Thoracic aorta (tissue), 2 donors: ENCODE measurements at regions not wholly inside any gene's neighbourhood (a gene's known extent, or its start where the extent isn't known, plus 50 kb on each side); places are given as distances from the start of the nearest gene placed in this dataset.

Experiments
- ATAC-seq: fragments of 150-250 bp; one replicate; pipeline ENCODE4 v1.8.0; 2017; ENCODE audit warnings: low read depth; ENCODE audit not compliant: insufficient number of reproducible peaks, low FRiP score
- DNase-seq: peaks from one replicate; pipeline ENCODE4 v3.0.0-alpha.2; 2020; ENCODE audit warnings: low spot score
- H3K27ac ChIP-seq, 2 donors: fragments of 200-600 bp; sonication (generic); 1 replicate in 1 of 2; 2 replicates in 1 of 2; pipeline ENCODE4 v1.5.1; 2016; ENCODE audit warnings: mild to moderate bottlenecking in 2 of 2, moderate library complexity in 2 of 2
- H3K27me3 ChIP-seq: fragments of 200-600 bp; sonication (generic); replicated peaks from 2 replicates; pipeline ENCODE4 v1.6.0; 2016; ENCODE audit warnings: mild to moderate bottlenecking; ENCODE audit not compliant: insufficient read depth
- H3K36me3 ChIP-seq: fragments of 200-600 bp; sonication (generic); one replicate; pipeline ENCODE4 v1.5.1; 2016
- H3K4me1 ChIP-seq, 2 donors: fragments of 200-600 bp; sonication (generic); 1 replicate in 1 of 2; 2 replicates in 1 of 2; pipeline versions ENCODE4 v1.5.1 to v1.6.0; 2016; ENCODE audit warnings: low read depth in 2 of 2, mild to moderate bottlenecking in 1 of 2; ENCODE audit not compliant: control insufficient read depth in 1 of 2
- H3K4me3 ChIP-seq: fragments of 200-600 bp; sonication (generic); 2 replicates; pipeline ENCODE4 v1.5.1; 2016; ENCODE audit warnings: mild to moderate bottlenecking
- H3K9me3 ChIP-seq: fragments of 200-600 bp; sonication (generic); 2 replicates; pipeline ENCODE4 v1.5.1; 2016
- TF ChIP-seq, protein P1 (sequence below): fragments of 200-600 bp; sonication (generic); IDR thresholded peaks from one replicate; pipeline ENCODE4 v1.5.1; 2019; ENCODE audit warnings: antibody characterized with exemption

DNA sequence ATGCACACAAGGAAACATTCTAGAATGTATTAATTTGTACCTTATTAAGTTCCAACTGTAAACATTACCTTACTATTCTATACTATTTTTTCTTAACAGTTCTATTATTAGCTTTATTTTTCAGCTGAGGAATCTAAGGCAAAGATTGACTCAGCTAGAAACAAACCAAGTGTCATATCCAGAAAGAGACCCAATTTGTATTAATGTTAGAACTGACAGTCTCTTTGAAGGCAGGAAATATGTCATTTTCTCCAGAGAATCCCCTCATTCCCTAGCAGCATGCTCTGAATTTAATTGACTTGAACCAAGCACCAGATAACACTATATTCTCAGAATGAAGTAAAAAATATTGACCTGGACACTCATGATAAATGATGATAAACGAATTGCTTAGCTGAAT, 81.4 kb upstream of the PLPPR5 start:
- Histone ChIP-seq H3K27ac (no peak overlapping the region), H3K9me3 (no peaks in the 10 kb centered on the region), H3K4me3 (no peak overlapping the region), H3K4me1 (no peaks in the 10 kb centered on the region), H3K36me3 (no peaks in the 10 kb centered on the region), H3K27me3 (no peaks in the 10 kb centered on the region)
- ATAC-seq (no peak), DNase-seq (no peak)
- TF ChIP-seq, protein P1, sequence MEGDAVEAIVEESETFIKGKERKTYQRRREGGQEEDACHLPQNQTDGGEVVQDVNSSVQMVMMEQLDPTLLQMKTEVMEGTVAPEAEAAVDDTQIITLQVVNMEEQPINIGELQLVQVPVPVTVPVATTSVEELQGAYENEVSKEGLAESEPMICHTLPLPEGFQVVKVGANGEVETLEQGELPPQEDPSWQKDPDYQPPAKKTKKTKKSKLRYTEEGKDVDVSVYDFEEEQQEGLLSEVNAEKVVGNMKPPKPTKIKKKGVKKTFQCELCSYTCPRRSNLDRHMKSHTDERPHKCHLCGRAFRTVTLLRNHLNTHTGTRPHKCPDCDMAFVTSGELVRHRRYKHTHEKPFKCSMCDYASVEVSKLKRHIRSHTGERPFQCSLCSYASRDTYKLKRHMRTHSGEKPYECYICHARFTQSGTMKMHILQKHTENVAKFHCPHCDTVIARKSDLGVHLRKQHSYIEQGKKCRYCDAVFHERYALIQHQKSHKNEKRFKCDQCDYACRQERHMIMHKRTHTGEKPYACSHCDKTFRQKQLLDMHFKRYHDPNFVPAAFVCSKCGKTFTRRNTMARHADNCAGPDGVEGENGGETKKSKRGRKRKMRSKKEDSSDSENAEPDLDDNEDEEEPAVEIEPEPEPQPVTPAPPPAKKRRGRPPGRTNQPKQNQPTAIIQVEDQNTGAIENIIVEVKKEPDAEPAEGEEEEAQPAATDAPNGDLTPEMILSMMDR, result no peak

DNA sequence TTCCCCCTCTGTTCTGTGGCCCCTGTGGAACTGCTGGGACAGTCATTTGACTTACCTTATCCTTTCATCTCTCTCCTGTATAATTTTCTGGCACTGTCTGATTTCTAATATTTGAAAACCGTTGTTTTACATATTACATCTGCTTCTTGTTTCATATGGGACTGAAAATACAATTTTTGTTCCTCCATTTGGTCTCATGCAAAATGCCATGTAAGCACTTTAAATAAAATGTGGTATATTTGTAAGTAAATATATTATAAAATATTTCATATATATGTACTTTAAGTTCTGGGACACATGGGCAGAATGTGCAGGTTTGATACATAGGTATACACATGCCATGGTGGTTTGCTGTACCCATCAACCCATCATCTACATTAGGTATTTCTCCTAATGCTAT, 93.9 kb upstream of the PLPPR5 start:
- no peaks in the 10 kb centered on the region for H3K4me1 ChIP-seq
- H3K9me3 ChIP-seq, result no peaks in the 10 kb centered on the region
- H3K27ac ChIP-seq, result no peak overlapping the region
- DNase-seq (no peak), ATAC-seq (no peak)
- TF ChIP-seq, protein P1, result no peak
- H3K27me3 ChIP-seq, result no peaks in the 10 kb centered on the region
- no peaks in the 10 kb centered on the region for H3K36me3 ChIP-seq
- no peak overlapping the region for H3K4me3 ChIP-seq

GRCh38 chr1:99106274-99106673, 101.6 kb upstream of the PLPPR5 start:
- H3K4me1 ChIP-seq, result no peaks in the 10 kb centered on the region
- no peak overlapping the region for H3K27ac ChIP-seq
- TF ChIP-seq, protein P1, result no peak
- no peaks in the 10 kb centered on the region for H3K36me3 ChIP-seq
- H3K9me3 ChIP-seq, result no peaks in the 10 kb centered on the region
- H3K27me3 ChIP-seq, result no peaks in the 10 kb centered on the region
- ATAC-seq (no peak), DNase-seq (no peak)
- H3K4me3 ChIP-seq, result no peak overlapping the region

GRCh38 chr1:99107680-99108079, 103.0 kb upstream of the PLPPR5 start:
- ATAC-seq, result no peak
- Histone ChIP-seq H3K27ac (no peak overlapping the region), H3K27me3 (no peaks in the 10 kb centered on the region), H3K36me3 (no peaks in the 10 kb centered on the region), H3K4me3 (no peak overlapping the region), H3K4me1 (no peaks in the 10 kb centered on the region), H3K9me3 (no peaks in the 10 kb centered on the region)
- TF ChIP-seq, protein P1, result no peak
- DNase-seq, result no peak

DNA sequence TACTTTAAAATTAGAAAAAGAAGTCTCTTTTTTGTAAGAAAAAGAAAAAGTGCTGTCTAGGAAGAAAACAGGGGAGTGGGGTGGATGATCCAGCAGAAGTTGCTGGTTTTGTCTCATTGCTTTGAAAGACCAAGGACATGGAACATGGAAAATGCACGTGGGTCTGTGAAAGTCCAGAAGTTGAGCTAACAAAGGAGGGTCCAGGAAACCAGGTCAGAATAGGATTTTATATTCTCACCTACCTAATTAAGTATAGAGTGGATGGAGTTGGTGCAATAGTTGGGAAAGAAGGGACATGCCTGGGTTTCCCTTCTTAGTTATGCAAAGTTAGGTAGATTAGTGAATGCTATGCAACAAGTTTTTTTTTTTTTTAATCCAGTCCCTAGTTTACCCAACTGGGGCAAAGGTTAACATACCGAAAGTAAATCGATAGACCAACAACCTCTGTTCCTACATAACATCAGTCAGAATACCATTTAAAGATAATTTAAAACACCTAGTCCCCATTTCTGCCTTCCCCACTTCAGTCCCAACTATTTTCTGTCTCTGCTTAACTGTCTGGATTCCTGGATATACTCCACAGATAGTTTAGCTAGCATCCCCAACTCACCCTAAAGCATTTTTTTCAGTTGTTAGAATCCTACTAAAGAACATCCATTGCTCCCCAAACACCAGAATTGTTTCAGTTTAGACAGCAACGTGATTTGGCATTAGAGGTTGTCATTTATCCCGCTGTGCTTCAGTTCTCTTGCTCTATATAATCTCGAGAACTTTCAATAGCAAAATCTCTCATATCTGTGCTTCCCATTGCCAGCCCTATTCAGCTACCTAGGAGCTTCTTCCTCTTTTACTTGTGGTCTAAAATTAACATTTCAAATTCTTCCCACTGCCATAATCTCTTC, 105.7 kb upstream of the PLPPR5 start:
- H3K36me3 ChIP-seq, result no peaks in the 10 kb centered on the region

More for the DNA sequence above, 105.7 kb upstream of the PLPPR5 start:
- H3K9me3 ChIP-seq, result no peaks in the 10 kb centered on the region
- H3K4me3 ChIP-seq, result no peak overlapping the region
- no peaks in the 10 kb centered on the region for H3K27me3 ChIP-seq
- no peak overlapping the region for H3K27ac ChIP-seq
- H3K4me1 ChIP-seq, result no peaks in the 10 kb centered on the region
- TF ChIP-seq, protein P1, result no peak
- ATAC-seq (no peak), DNase-seq (no peak)
